H1 (cell line): ENCODE measurements at regions not wholly inside any gene's neighbourhood (a gene's known extent, or its start where the extent isn't known, plus 50 kb on each side); places are given as distances from the start of the nearest gene placed in this dataset.

Source experiments
- CTCF ChIA-PET: fragments of 300-600 bp; sonication (Branson Sonifier 250); formaldehyde crosslinking; loops from one replicate; lab custom pipeline; 2021; ENCODE audit not compliant: partially characterized antibody; lab: Charles Lee
- POLR2A ChIA-PET: fragments of 300-600 bp; sonication (Branson Sonifier 250); formaldehyde crosslinking; loops from one replicate; lab custom pipeline; 2021; ENCODE audit warnings: inconsistent platforms; ENCODE audit not compliant: partially characterized antibody; lab: Charles Lee
- DNase-seq, 2 experiments: peaks; one replicate each; pipeline versions ENCODE4 v3.0.0 to v3.0.0-alpha.2; 2010 to 2022; ENCODE audit warnings: low spot score in 2 of 2, low read depth in 1 of 2, mixed read lengths in 1 of 2
- FAIRE-seq: peaks from 2 replicates; lab custom pipeline; 2011; peaks lifted over from hg19 to GRCh38; lab: Jason Lieb, UNC
- H2AFZ ChIP-seq: 2 replicates; pipeline ENCODE4 v1.8.1; 2012; ENCODE audit warnings: low read length, inconsistent platforms
- H2AK5ac ChIP-seq: 2 replicates; pipeline ENCODE4 v1.6.1; 2013; ENCODE audit warnings: low read depth, low read length
- H2BK120ac ChIP-seq: replicated peaks from 2 replicates; pipeline ENCODE3; 2013; ENCODE audit warnings: low read depth, low read length, inconsistent platforms
- H2BK12ac ChIP-seq: 2 replicates; pipeline ENCODE4 v1.6.1; 2013; ENCODE audit warnings: low read depth, low read length
- H2BK15ac ChIP-seq: 2 replicates; pipeline ENCODE4 v1.6.1; 2013; ENCODE audit warnings: low read length
- H2BK20ac ChIP-seq: 2 replicates; pipeline ENCODE4 v1.6.1; 2013; ENCODE audit warnings: low read length
- H2BK5ac ChIP-seq: 2 replicates; pipeline ENCODE4 v1.6.1; 2013; ENCODE audit warnings: low read depth, low read length
- H3K14ac ChIP-seq: 2 replicates; pipeline ENCODE4 v1.6.1; 2013; ENCODE audit warnings: inconsistent platforms; ENCODE audit not compliant: insufficient read length
- H3K18ac ChIP-seq: 2 replicates; pipeline ENCODE4 v1.6.1; 2013; ENCODE audit warnings: low read length; ENCODE audit errors: extremely low read depth
- H3K23ac ChIP-seq: 2 replicates; pipeline ENCODE4 v1.6.1; 2013; ENCODE audit warnings: inconsistent platforms; ENCODE audit not compliant: insufficient read length
- H3K23me2 ChIP-seq: 2 replicates; pipeline ENCODE4 v1.6.1; 2013; ENCODE audit warnings: low read depth, low read length
- H3K27ac ChIP-seq: 2 replicates; pipeline ENCODE4 v1.6.1; 2011; ENCODE audit warnings: low read depth, low read length, inconsistent platforms
- H3K27me3 ChIP-seq, 4 experiments: replicated peaks in 1 of 4; 1 replicate in 1 of 4; 2 replicates in 3 of 4; pipeline versions ENCODE4 v1.6.1 to v1.8.1; 2011 to 2013; ENCODE audit warnings: low read length in 3 of 4, mild to moderate bottlenecking in 3 of 4, inconsistent platforms in 2 of 4, mixed read lengths in 2 of 4, moderate library complexity in 1 of 4; ENCODE audit not compliant: control insufficient read depth in 3 of 4, insufficient read depth in 3 of 4; ENCODE audit errors: extremely low read depth in 1 of 4
- H3K36me3 ChIP-seq, 4 experiments: 2 replicates each; pipeline versions ENCODE4 v1.6.1 to v1.8.1; 2011 to 2013; ENCODE audit warnings: mild to moderate bottlenecking in 4 of 4, low read length in 3 of 4, moderate library complexity in 2 of 4, control low read depth in 1 of 4, inconsistent platforms in 1 of 4; ENCODE audit not compliant: insufficient read depth in 4 of 4, control insufficient read depth in 2 of 4
- H3K4ac ChIP-seq: replicated peaks from 2 replicates; pipeline ENCODE3; 2013; ENCODE audit warnings: low read length, low read depth, mixed read lengths, inconsistent platforms; ENCODE audit not compliant: insufficient read length
- H3K4me1 ChIP-seq, 4 experiments: replicated peaks in 1 of 4; 1 replicate in 1 of 4; 2 replicates in 3 of 4; pipeline versions ENCODE4 v1.6.1 to v1.8.1; 2011 to 2013; ENCODE audit warnings: low read length in 3 of 4, inconsistent platforms in 2 of 4, mixed read lengths in 1 of 4; ENCODE audit not compliant: insufficient read depth in 4 of 4, control insufficient read depth in 3 of 4
- H3K4me2 ChIP-seq, 2 experiments: 2 replicates each; pipeline versions ENCODE4 v1.6.1 to v1.8.1; 2011 to 2013; ENCODE audit warnings: low read depth in 2 of 2, low read length in 2 of 2, control low read depth in 1 of 2, inconsistent platforms in 1 of 2, mild to moderate bottlenecking in 1 of 2; ENCODE audit not compliant: insufficient read depth in 1 of 2
- H3K4me3 ChIP-seq, 4 experiments: fragments of 200-600, 300-600 bp in 1 of 4; sonication (generic), shearing (Covaris generic), sonication (Bioruptor Twin) in 1 of 4; 2 replicates each; pipeline versions ENCODE4 v1.5.1 to v1.8.1; 2011 to 2016; ENCODE audit warnings: low read length in 4 of 4, low read depth in 3 of 4, control low read depth in 2 of 4, inconsistent platforms in 2 of 4, mild to moderate bottlenecking in 2 of 4, mixed read lengths in 1 of 4, moderate library complexity in 1 of 4; ENCODE audit not compliant: insufficient read depth in 2 of 4; ENCODE audit errors: extremely low read depth in 1 of 4
- H3K56ac ChIP-seq: replicated peaks from 2 replicates; pipeline ENCODE3; 2013; ENCODE audit warnings: low read depth, mild to moderate bottlenecking, mixed read lengths, low read length, inconsistent platforms; ENCODE audit not compliant: insufficient read length
- H3K79me1 ChIP-seq: 2 replicates; pipeline ENCODE4 v1.6.1; 2013; ENCODE audit warnings: low read depth, low read length, control low read depth
- H3K79me2 ChIP-seq, 2 experiments: 2 replicates each; pipeline versions ENCODE4 v1.6.1 to v1.8.1; 2012 to 2013; ENCODE audit warnings: low read length in 2 of 2, mild to moderate bottlenecking in 2 of 2, inconsistent platforms in 1 of 2; ENCODE audit not compliant: insufficient read depth in 2 of 2, control insufficient read depth in 1 of 2
- H3K9ac ChIP-seq, 4 experiments: replicated peaks in 1 of 4; 1 replicate in 1 of 4; 2 replicates in 3 of 4; pipeline versions ENCODE4 v1.6.1 to v1.8.1; 2011 to 2013; ENCODE audit warnings: low read depth in 3 of 4, low read length in 3 of 4, control low read depth in 2 of 4, mild to moderate bottlenecking in 2 of 4, moderate library complexity in 2 of 4, inconsistent platforms in 1 of 4; ENCODE audit errors: extremely low read depth in 1 of 4
- H3K9me3 ChIP-seq, 2 experiments: 2 replicates each; pipeline versions ENCODE4 v1.6.1 to v1.8.1; 2012 to 2013; ENCODE audit warnings: mild to moderate bottlenecking in 2 of 2, moderate library complexity in 2 of 2, control low read depth in 1 of 2, inconsistent platforms in 1 of 2, low read depth in 1 of 2, low read length in 1 of 2, mixed read lengths in 1 of 2; ENCODE audit not compliant: insufficient read depth in 2 of 2
- H4K20me1 ChIP-seq, 2 experiments: replicated peaks in 1 of 2; 2 replicates each; pipeline versions ENCODE3 to v1.8.1; 2011 to 2013; ENCODE audit warnings: inconsistent platforms in 2 of 2, low read length in 2 of 2, mild to moderate bottlenecking in 1 of 2; ENCODE audit not compliant: insufficient read depth in 2 of 2, control insufficient read depth in 1 of 2
- H4K5ac ChIP-seq: 2 replicates; pipeline ENCODE4 v1.6.1; 2013; ENCODE audit warnings: low read length, low read depth, mixed read lengths, inconsistent platforms; ENCODE audit not compliant: insufficient read length
- H4K8ac ChIP-seq: 2 replicates; pipeline ENCODE4 v1.8.0; 2013; ENCODE audit warnings: mild to moderate bottlenecking, moderate library complexity, low read length, inconsistent platforms; ENCODE audit not compliant: insufficient read depth; ENCODE audit errors: extremely low read depth
- H4K91ac ChIP-seq: replicated peaks from 2 replicates; pipeline ENCODE3; 2013; ENCODE audit warnings: low read length, mixed read lengths, inconsistent platforms; ENCODE audit not compliant: insufficient read length
- ATF2 ChIP-seq: IDR thresholded peaks from 2 replicates; pipeline ENCODE4 v1.6.1; 2012; ENCODE audit warnings: low read length, inconsistent platforms
- CHD1 ChIP-seq: IDR thresholded peaks from 2 replicates; pipeline ENCODE4 v1.6.1; 2012; ENCODE audit warnings: low read depth, low read length, improper control_type of control experiment
- EZH2 ChIP-seq: fragments of 200-600 bp; sonication (generic); IDR thresholded peaks from 2 replicates; pipeline ENCODE4 v1.7.1; 2012; ENCODE audit warnings: low read depth, mild to moderate bottlenecking, moderate library complexity, low read length, inconsistent platforms; ENCODE audit not compliant: severe bottlenecking
- SP4 ChIP-seq: IDR thresholded peaks from 2 replicates; pipeline ENCODE4 v1.6.1; 2012; ENCODE audit warnings: low read length, inconsistent platforms
- WGBS, 2 experiments: shearing (Covaris generic) in 1 of 2; methylation state at CpG; one replicate each; pipeline versions ENCODE4 v1.1.6 to v1.1.7; 2013 to 2015; ENCODE audit warnings: low lambda C conversion rate in 2 of 2, mixed read lengths in 2 of 2, inconsistent platforms in 1 of 2, low coverage in 1 of 2, missing lambda C conversion rate in 1 of 2; ENCODE audit not compliant: insufficient replicate concordance in 2 of 2, insufficient coverage in 1 of 2, insufficient read length in 1 of 2; ENCODE audit errors: extremely low coverage in 1 of 2, missing lambda C conversion rate in 1 of 2; 5-methylcytosine and 5-hydroxymethylcytosine counted together

- no peaks in the 10 kb centered on the region for H3K79me1 ChIP-seq
- POLR2A ChIA-PET: no interaction called here
- no peak overlapping the region for H2BK120ac ChIP-seq
- no peak overlapping the region for H2BK15ac ChIP-seq
- H3K14ac ChIP-seq: no peak overlapping the region
- no peaks in the 10 kb centered on the region for H3K23me2 ChIP-seq
- H3K27ac ChIP-seq: no peak overlapping the region
- H3K9ac ChIP-seq: no peak overlapping the region
- H2BK12ac ChIP-seq: no peak overlapping the region
- H2BK20ac ChIP-seq: no peak overlapping the region
- no peak overlapping the region for H3K18ac ChIP-seq
- no peak overlapping the region for H3K23ac ChIP-seq
- H3K56ac ChIP-seq: no peak overlapping the region
- no peak overlapping the region for H3K4me3 ChIP-seq
- no peaks in the 10 kb centered on the region for H3K36me3 ChIP-seq
- H4K20me1 ChIP-seq: no peaks in the 10 kb centered on the region
- TF ChIP-seq SP4 (no peak), ATF2 (no peak), EZH2 (no peak), CHD1 (no peak)
- H3K4me1 ChIP-seq: no peaks in the 10 kb centered on the region
- no peak overlapping the region for H3K4me2 ChIP-seq
- H3K27me3 ChIP-seq: no peaks in the 10 kb centered on the region
- H2AFZ ChIP-seq: no peak overlapping the region
- H4K91ac ChIP-seq: no peak overlapping the region
- no peaks in the 10 kb centered on the region for H3K9me3 ChIP-seq
- CTCF ChIA-PET: interaction anchor here (0.9 to 1.3 kb wide), 2 partner anchors 12 to 458 kb away, joined by 3 to 5 read pairs; no protein-coding TSS in a partner anchor
- no peak overlapping the region for H3K4ac ChIP-seq
- H4K8ac ChIP-seq: no peak overlapping the region
- H2BK5ac ChIP-seq: no peak overlapping the region
- 92% methylated on average over 2 of the region's 2 CpGs; no CpG with 5 or more reads in 1 of the 2 experiments for WGBS, 2 experiments
- FAIRE-seq (no peak), DNase-seq (no peak)
- no peak overlapping the region for H4K5ac ChIP-seq
- no peaks in the 10 kb centered on the region for H3K79me2 ChIP-seq
- H2AK5ac ChIP-seq: no peak overlapping the region
Observed at GRCh38 chr17:12209632-12210191, 189.0 kb downstream of the MAP2K4 start.
